Ishikawa (cell line): ENCODE measurements at regions not wholly inside any gene's neighbourhood (a gene's known extent, or its start where the extent isn't known, plus 50 kb on each side); places are given as distances from the start of the nearest gene placed in this dataset.

Source experiments
- CEBPB ChIP-seq: IDR thresholded peaks from 2 replicates; pipeline ENCODE4 v1.6.1; 2012
- CREB1 ChIP-seq: IDR thresholded peaks from 2 replicates; pipeline ENCODE4 v1.6.1; 2012; ENCODE audit warnings: low read depth
- EGR1 ChIP-seq: IDR thresholded peaks from 2 replicates; pipeline ENCODE4 v1.6.1; 2012
- EP300 ChIP-seq: IDR thresholded peaks from 2 replicates; pipeline ENCODE4 v1.6.1; 2012; ENCODE audit warnings: borderline replicate concordance
- FOXM1 ChIP-seq: IDR thresholded peaks from 2 replicates; pipeline ENCODE4 v1.6.1; 2012; ENCODE audit warnings: low read depth, borderline replicate concordance
- NFIC ChIP-seq: IDR thresholded peaks from 2 replicates; pipeline ENCODE4 v1.6.1; 2012
- RAD21 ChIP-seq: IDR thresholded peaks from 2 replicates; pipeline ENCODE4 v1.6.1; 2012; ENCODE audit warnings: low read depth
- TAF1 ChIP-seq: IDR thresholded peaks from 2 replicates; pipeline ENCODE4 v1.6.1; 2012; ENCODE audit warnings: low read depth, mild to moderate bottlenecking
- TCF12 ChIP-seq: IDR thresholded peaks from 2 replicates; pipeline ENCODE4 v1.6.1; 2012; ENCODE audit warnings: low read depth
- TEAD4 ChIP-seq: IDR thresholded peaks from 2 replicates; pipeline ENCODE4 v1.6.1; 2012
- YY1 ChIP-seq: IDR thresholded peaks from 2 replicates; pipeline ENCODE4 v1.6.1; 2012; ENCODE audit warnings: low read depth
- ZBTB7A ChIP-seq: IDR thresholded peaks from 2 replicates; pipeline ENCODE4 v1.6.1; 2012; ENCODE audit warnings: low read depth
- TF ChIP-seq, protein P1 (sequence below): IDR thresholded peaks from 2 replicates; pipeline ENCODE4 v1.6.1; 2012
- TF ChIP-seq, protein P2 (sequence below): IDR thresholded peaks from 2 replicates; pipeline ENCODE4 v1.6.1; 2012; ENCODE audit warnings: low read depth, mild to moderate bottlenecking
- TF ChIP-seq, protein P3 (sequence below): IDR thresholded peaks from 2 replicates; pipeline ENCODE4 v1.6.1; 2012

DNA sequence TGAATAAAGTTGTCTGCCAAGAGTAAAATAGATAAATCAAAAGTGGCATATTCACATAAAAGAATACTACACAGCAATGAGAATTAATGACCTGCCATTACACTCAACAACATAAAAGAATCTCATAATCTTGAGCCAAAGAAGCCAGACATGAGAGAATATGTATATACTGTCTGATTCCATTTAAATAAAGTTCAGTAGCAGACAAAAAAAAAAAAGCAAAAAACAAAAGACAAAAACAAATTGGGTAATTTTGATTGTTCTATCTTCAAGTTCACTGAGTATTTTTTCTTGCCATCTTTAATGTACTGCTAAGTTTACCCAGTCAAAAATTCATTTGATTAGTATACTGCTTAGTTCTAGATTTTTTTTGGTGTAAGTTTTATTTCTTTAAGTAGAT is 87.9 kb upstream of the TRPC7 start:
- TF ChIP-seq FOXM1 (no peak), TAF1 (no peak)
- TF ChIP-seq, protein P1, sequence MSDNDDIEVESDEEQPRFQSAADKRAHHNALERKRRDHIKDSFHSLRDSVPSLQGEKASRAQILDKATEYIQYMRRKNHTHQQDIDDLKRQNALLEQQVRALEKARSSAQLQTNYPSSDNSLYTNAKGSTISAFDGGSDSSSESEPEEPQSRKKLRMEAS = no peak

DNA sequence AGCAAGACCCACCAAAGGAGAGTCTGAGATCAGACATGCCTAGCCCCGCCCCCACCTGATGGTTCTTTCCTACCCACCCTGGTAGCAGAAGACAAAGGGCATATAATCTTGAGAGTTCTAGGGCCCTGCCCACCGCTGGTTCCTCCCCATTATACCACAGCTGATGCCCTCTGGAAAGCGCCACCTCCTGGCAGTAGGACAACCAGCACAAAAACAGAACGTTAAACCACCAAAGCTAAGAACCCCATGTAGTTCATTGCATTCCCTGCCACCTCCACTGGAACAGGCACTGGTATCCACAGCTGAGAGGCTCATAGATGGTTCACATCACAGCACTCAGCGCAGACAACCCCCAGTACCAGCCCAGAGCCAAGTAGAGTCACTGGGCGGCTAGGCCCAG is 81.2 kb upstream of the TRPC7 start:
- TF ChIP-seq FOXM1 = no peak
- TF ChIP-seq NFIC = no peak
- TF ChIP-seq EGR1 = no peak
- TF ChIP-seq, protein P2, sequence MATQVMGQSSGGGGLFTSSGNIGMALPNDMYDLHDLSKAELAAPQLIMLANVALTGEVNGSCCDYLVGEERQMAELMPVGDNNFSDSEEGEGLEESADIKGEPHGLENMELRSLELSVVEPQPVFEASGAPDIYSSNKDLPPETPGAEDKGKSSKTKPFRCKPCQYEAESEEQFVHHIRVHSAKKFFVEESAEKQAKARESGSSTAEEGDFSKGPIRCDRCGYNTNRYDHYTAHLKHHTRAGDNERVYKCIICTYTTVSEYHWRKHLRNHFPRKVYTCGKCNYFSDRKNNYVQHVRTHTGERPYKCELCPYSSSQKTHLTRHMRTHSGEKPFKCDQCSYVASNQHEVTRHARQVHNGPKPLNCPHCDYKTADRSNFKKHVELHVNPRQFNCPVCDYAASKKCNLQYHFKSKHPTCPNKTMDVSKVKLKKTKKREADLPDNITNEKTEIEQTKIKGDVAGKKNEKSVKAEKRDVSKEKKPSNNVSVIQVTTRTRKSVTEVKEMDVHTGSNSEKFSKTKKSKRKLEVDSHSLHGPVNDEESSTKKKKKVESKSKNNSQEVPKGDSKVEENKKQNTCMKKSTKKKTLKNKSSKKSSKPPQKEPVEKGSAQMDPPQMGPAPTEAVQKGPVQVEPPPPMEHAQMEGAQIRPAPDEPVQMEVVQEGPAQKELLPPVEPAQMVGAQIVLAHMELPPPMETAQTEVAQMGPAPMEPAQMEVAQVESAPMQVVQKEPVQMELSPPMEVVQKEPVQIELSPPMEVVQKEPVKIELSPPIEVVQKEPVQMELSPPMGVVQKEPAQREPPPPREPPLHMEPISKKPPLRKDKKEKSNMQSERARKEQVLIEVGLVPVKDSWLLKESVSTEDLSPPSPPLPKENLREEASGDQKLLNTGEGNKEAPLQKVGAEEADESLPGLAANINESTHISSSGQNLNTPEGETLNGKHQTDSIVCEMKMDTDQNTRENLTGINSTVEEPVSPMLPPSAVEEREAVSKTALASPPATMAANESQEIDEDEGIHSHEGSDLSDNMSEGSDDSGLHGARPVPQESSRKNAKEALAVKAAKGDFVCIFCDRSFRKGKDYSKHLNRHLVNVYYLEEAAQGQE = no peak
- no peak for TF ChIP-seq ZBTB7A
- TF ChIP-seq TEAD4 = no peak
- TF ChIP-seq, protein P1 = no peak
- no peak for TF ChIP-seq RAD21
- no peak for TF ChIP-seq TCF12
- no peak for TF ChIP-seq CEBPB
- TF ChIP-seq, protein P3, sequence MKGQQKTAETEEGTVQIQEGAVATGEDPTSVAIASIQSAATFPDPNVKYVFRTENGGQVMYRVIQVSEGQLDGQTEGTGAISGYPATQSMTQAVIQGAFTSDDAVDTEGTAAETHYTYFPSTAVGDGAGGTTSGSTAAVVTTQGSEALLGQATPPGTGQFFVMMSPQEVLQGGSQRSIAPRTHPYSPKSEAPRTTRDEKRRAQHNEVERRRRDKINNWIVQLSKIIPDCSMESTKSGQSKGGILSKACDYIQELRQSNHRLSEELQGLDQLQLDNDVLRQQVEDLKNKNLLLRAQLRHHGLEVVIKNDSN = no peak
- no peak for TF ChIP-seq CREB1
- TF ChIP-seq YY1 = no peak
- TF ChIP-seq EP300 = no peak
- TF ChIP-seq TAF1 = no peak

DNA sequence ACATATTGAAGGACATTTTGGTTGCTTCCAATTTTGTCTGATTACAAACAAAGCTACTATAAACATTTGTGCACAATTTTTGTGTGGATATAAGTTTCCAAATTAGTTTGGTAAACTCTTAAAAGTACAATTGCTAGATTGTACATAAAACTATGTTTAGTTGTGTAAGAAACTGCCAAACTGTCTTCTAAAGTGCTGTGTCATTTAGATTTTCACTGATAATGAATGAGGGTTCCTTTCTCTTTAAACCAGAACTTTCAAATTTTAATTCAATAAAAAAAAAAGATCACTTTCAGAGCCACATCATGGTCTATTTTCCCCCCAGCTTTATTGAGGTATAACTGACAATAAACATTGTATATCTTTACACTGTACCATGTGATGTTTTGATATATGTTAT is 74.0 kb upstream of the TRPC7 start:
- no peak for TF ChIP-seq ZBTB7A

DNA sequence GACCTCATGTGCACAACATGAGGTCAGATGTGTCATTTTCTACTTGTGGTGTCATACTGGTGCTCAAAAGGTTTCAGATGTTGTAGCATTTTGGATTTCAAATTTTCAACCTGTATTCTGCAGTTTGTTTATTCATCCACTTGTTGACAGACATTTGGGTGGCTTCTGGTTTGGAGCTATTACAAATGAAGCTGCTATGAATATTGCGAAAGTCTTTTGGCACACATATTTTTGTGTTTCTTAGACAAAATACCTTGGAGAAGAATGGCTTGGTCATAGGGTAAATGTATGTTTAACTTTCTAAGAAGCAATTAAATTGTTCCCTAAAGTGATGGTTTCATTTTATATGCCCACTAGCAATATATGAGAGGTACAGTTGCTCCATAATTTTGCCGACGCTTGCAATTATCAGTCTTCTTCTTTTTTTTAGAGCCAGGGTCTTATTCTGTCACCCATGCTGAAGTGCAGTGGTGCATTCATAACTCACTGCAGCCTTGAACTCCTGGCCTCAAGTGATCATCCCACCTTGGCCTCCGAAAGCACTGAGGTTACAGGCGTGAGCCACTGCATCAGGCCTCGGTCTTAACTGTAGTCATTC is 70.7 kb upstream of the TRPC7 start:
- TF ChIP-seq FOXM1 (no peak), CREB1 (no peak), ZBTB7A (no peak)
- TF ChIP-seq, protein P3 = no peak
- TF ChIP-seq, protein P2 = no peak

DNA sequence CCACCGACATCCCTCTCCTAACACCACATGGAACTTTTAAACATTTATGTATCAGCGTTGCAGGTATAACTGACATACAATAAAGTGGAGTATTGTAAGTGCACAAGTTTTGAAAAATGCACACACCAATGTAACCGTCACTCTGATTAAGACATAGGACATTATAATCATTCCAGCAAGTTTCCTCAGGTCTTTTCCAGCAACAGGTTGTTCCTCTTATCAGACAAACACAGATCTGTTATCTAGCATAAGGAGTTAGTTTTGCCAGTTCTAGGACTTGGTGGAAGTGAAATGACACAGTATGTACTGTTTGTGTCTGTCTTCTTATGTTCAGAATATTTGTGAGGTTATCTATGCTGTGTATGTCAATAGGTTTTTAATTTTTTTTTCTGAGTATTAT is 69.5 kb upstream of the TRPC7 start:
- TF ChIP-seq TEAD4 (no peak), YY1 (no peak), EP300 (no peak), FOXM1 (no peak), NFIC (no peak), TCF12 (no peak), CEBPB (no peak), ZBTB7A (no peak)
- TF ChIP-seq, protein P3 = no peak
- TF ChIP-seq, protein P1 = no peak

DNA sequence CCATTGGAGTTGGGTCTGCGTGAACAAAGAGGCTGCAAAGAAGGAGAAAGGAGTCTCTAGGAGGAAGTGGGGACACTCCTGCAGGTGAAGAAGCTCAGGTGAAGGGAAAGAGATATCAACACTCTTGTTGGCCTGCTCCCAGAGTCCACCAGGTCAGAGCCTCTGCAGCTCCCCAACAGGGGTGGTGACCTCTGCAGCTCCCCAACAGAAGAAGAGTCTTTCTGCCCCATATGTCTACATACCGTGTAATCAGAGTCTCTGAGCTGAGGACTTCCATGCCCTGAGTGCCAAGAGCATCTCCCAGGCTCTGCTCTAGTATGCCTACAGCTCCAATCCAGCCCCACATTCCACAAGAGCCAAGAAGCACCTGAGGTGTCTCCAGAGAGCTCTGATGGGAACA is 67.4 kb upstream of the TRPC7 start:
- no peak for TF ChIP-seq CREB1
- no peak for TF ChIP-seq ZBTB7A
- TF ChIP-seq EP300 = no peak
- no peak for TF ChIP-seq EGR1
- TF ChIP-seq, protein P3 = no peak
- TF ChIP-seq, protein P1 = no peak
- TF ChIP-seq, protein P2 = no peak
- TF ChIP-seq TAF1 = no peak
- TF ChIP-seq CEBPB = no peak
- no peak for TF ChIP-seq YY1
- TF ChIP-seq RAD21 = no peak
- no peak for TF ChIP-seq TEAD4
- TF ChIP-seq NFIC = no peak
- no peak for TF ChIP-seq FOXM1
